Choroid plexus epithelial cell (primary cell): ENCODE measurements at regions not wholly inside any gene's neighbourhood (a gene's known extent, or its start where the extent isn't known, plus 50 kb on each side); places are given as distances from the start of the nearest gene placed in this dataset.
"Not testable (repeated sequence)": the region's sequence is repeated elsewhere in the genome, so short reads cannot be mapped to it uniquely, and the experiment has no call there.

Experiments used
- DNase-seq: peaks from one replicate; pipeline ENCODE4 v3.0.0-alpha.2; 2010; ENCODE audit warnings: low read depth
- H3K4me3 ChIP-seq: 2 replicates; pipeline ENCODE4 v1.5.1; 2011; ENCODE audit warnings: low read depth, mild to moderate bottlenecking, control low read depth, low read length, moderate library complexity
- CTCF ChIP-seq: conservative IDR thresholded peaks from 2 replicates; pipeline ENCODE4 v1.5.1; 2011; ENCODE audit warnings: low read depth, mild to moderate bottlenecking, control low read depth, inconsistent platforms, low read length, moderate library complexity

- no peak overlapping the region for H3K4me3 ChIP-seq
- no peak for TF ChIP-seq CTCF
- DNase-seq = peak; percentile 70
These were observed 143.8 kb downstream of the KDM5D start for GRCh38 chrY:19600711-19601110.

DNA sequence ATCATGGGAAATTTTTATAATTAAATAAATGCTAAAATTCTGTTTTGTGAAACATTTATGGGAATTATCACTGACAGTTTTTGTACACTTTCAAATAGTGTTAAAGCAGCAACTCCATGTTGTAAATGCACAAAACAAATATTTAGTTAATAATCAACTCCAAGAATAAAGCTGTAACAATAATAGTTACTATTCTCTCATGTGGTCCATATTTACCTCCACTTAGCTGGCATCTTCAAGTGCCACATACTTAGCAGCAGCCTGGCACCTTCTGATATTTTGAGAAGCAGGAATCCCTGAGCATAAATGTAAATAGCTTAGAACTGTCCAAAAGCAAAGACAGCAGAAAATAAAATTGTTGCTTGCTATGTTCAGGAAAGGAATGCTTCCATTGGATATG is 154.3 kb downstream of the KDM5D start:
- DNase-seq = no peak
- no peak for TF ChIP-seq CTCF
- no peak overlapping the region for H3K4me3 ChIP-seq

DNA sequence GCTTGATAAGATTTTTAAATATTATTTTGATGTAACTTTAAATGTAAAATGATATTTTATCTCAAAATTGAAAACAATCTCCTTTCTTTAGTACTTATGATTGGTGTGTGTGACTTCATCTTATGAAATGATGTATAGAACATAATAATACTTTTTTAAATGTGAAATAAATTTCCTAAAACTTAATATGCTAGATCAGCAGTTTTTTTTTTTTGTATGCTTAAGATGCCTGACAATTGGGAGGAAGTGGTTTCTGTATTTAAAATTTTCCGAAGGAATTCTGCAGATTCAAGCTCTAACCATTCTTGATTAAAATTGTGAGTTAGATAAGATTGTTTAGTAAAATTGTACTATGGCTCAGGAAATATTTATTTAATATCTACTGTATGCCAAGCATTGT is 154.9 kb downstream of the KDM5D start:
- TF ChIP-seq CTCF = no peak

GRCh38 chrY:19587311-19587710 is 157.2 kb downstream of the KDM5D start:
- no peak for TF ChIP-seq CTCF
- no peak overlapping the region for H3K4me3 ChIP-seq
- no peak for DNase-seq

More for the DNA sequence above, 154.9 kb downstream of the KDM5D start:
- H3K4me3 ChIP-seq = no peak overlapping the region
- no peak for DNase-seq

GRCh38 chrY:19580990-19581389 is 163.5 kb downstream of the KDM5D start:
- DNase-seq, H3K4me3 ChIP-seq: not testable (repeated sequence)

DNA sequence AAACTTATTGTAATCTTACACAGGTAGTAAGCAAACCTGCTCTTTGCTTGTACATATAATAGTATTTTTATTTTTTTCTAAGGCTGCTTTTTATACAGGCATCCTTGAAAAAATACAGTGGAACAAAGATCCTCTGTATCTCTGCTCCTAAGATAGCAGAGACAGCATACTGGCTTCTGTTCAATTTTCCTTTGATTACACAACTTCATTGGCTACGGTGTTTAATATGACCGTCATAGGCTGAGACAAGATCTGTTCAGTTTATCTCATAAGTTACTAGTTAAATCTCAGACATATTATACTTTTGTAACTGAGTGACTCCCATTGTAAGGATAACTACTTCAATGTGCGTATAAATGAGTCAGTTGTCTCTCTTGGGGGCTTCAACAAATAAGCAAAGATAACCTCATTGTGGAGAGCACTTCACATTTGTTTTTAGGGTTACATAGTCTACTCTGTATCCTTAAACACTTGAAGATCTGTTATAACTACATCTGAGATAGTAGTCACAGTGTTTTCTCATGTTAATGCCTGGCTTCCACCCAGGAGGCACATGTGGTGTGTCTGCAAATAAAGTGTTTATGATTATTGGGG is 166.1 kb downstream of the KDM5D start:
- peak; percentile 49 for DNase-seq
- no peak overlapping the region for H3K4me3 ChIP-seq
- TF ChIP-seq CTCF = no peak

- DNase-seq = no peak
- no peak for TF ChIP-seq CTCF
- H3K4me3 ChIP-seq = no peak overlapping the region
These were observed 167.3 kb downstream of the KDM5D start for GRCh38 chrY:19577250-19577649.
